SK-MEL-5 (cell line): ENCODE measurements at regions not wholly inside any gene's neighbourhood (a gene's known extent, or its start where the extent isn't known, plus 50 kb on each side); places are given as distances from the start of the nearest gene placed in this dataset.
"Not testable (repeated sequence)": the region's sequence is repeated elsewhere in the genome, so short reads cannot be mapped to it uniquely, and the experiment has no call there.

ENCODE experiments used
- DNase-seq: peaks from one replicate; pipeline ENCODE4 v3.0.0-alpha.2; 2016; ENCODE audit warnings: low read depth, low spot score
- in situ Hi-C: cut with HindIII; loops from 2 replicates; pipeline ENCODE4 v1.10.0; 2016; ENCODE audit warnings: low sequenced_read_pairs, high pct_unique_total_duplicates, low pct_unique_long_range_greater_than_20kb

GRCh38 chr17:71501711-71502110, 619.1 kb upstream of the SOX9 start:
- no peak for DNase-seq
- in situ Hi-C loops, result no loop called here

GRCh38 chr17:71502443-71502842, 618.4 kb upstream of the SOX9 start:
- in situ Hi-C loops, result no loop called here

GRCh38 chr17:71503710-71504465, 616.9 kb upstream of the SOX9 start:
- in situ Hi-C loops, result no loop called here
- DNase-seq, result no peak

More at GRCh38 chr17:71502443-71502842, 618.4 kb upstream of the SOX9 start:
- DNase-seq, result no peak

GRCh38 chr17:71505200-71505599, 615.6 kb upstream of the SOX9 start:
- in situ Hi-C loops, result no loop called here

GRCh38 chr17:71505981-71506380, 614.8 kb upstream of the SOX9 start:
- DNase-seq, result no peak
- in situ Hi-C loops, result no loop called here

More at GRCh38 chr17:71505200-71505599, 615.6 kb upstream of the SOX9 start:
- no peak for DNase-seq

GRCh38 chr17:71511266-71511995, 609.4 kb upstream of the SOX9 start:
- in situ Hi-C loops, result no loop called here
- DNase-seq, result no peak

GRCh38 chr17:71513725-71514124, 607.1 kb upstream of the SOX9 start:
- DNase-seq, in situ Hi-C loops: not testable (repeated sequence)

- in situ Hi-C loops, result no loop called here
Measured at GRCh38 chr17:71516149-71516548, 604.7 kb upstream of the SOX9 start.

DNA sequence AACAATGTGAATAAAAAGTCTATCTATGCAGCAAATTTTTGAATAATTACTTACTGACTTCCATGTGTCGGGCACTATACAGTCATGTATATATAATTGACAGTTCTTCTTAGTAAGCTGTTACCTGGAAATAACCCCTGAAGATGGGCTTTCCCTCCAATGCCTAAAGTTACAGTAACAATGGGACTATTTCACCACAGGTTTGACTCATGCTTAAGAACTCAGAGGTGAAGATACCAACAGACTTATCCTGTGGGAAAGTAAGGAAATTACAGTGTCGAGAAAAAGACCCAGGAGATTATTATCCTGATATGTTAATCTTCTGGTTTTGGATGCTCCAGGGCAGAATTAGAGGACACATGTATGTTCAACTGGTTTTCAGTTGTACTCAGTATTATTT, 601.5 kb upstream of the SOX9 start:
- in situ Hi-C loops, result no loop called here
- no peak for DNase-seq

More at GRCh38 chr17:71516149-71516548, 604.7 kb upstream of the SOX9 start:
- no peak for DNase-seq

DNA sequence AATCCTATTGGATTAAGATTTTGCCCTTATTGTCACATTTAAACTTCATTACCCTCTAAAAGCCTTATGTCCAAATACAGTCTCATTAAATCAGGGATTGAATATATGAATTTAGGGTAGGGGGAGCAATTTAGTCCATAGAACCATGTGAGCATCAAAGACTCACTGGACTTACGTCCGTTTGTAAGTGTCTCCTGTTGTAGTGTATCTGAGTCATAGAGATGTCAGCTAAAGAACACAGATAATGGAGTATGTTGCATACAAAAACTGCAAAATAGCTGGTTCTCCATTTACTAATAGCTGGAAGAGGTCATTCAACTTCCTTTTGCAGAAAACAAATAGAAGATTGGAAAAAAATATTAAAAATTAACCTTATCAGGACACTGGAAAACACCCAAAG, 599.1 kb upstream of the SOX9 start:
- DNase-seq, result no peak
- in situ Hi-C loops, result no loop called here

DNA sequence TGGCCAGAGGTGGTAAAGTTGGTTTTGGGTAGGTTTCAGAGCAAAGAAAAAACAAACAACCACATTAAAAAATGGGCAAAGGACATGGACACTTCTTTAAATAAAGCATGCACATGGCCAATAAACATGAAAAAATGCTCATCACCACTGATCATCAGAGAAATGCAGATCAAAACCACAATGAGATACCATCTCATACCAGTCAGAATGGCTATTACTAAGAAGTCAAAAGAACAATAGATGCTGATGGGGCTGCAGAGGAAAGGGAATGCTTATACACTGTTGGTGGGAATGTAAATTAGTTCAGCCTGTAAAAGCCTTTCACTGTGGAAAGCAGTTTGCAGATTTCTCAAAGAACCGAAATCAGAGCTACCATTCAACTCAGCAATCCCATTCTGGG, 598.4 kb upstream of the SOX9 start:
- in situ Hi-C loops, result no loop called here
- DNase-seq, result no peak

- no peak for DNase-seq
- in situ Hi-C loops, result no loop called here
Measured at GRCh38 chr17:71527311-71527710, 593.5 kb upstream of the SOX9 start.

DNA sequence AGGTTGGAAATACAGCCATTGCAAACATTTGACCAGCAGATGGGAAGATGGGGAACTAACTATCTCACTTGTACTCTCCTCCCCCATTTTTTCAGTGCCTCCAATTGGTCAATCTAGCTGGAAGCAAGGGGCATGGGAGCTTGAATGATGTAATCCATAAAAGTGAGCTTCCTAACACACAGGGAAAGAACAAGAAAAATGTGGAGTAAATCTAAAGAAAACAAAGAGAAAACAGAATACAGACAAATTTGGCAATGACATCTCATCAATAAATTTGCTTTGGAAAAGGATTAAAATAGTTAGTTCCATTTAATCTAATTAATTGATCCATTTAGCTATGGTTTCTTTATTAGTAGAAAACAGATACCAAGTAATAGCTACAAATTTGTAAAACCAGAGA, 592.6 kb upstream of the SOX9 start:
- in situ Hi-C loops, result no loop called here
- DNase-seq, result no peak

DNA sequence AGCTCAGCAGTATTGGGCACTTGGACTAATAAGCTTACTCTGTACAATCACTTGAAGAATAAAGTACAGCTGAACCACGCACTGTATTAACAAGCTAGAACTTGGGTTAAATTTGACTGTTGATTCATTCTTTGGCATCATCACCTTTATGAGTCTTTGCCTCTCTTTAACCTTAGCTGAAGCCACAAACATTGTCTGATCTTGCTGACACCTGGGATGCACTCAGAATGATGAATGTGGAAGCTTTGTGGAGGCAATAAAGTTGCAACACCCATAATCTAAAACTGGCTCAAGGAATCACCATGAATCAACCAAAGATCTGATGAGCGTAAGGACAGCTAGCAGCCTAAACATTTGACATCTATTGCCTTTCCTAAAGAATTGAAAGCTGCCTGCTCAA, 590.6 kb upstream of the SOX9 start:
- no peak for DNase-seq

DNA sequence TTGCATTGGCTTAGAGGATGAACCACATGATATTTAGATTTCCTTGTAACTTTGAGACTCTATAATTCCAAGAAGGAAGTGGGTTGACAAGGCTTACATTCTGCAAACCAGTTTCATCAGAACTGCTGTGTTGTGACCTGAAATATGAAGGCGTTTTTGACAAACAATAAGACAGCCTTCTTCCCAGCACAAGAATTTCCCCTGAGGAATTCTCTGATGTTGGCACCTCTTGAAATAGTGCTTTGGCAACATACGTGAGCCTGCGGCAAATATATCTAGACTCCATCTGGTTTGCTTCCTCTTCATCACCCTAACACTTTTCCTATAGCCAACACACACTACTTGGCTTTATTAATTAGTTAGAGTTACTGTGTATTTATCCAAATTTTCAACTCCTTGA, 585.5 kb upstream of the SOX9 start:
- in situ Hi-C loops, result no loop called here
- DNase-seq, result no peak

More for the DNA sequence above, 590.6 kb upstream of the SOX9 start:
- in situ Hi-C loops, result no loop called here

DNA sequence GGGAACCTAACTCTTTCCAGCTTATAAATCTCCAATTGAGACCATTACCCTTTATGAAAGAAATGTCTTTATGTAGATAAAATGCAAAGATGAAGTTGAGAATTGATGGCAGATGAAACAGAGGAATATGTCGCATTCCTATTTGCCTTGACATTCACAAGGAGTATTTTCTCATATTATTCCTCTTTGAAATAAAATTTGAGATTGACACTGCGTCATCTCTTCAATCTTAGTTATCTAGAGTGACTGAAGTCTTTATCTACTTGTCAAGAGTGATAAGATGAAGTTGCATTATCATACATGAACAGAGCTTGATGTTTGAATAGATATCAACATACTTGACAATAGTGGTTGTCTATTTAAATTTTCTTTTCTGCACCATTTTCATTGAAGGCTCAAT, 574.4 kb upstream of the SOX9 start:
- no peak for DNase-seq
- in situ Hi-C loops, result no loop called here

GRCh38 chr17:71547904-71548303, 572.9 kb upstream of the SOX9 start:
- in situ Hi-C loops, result no loop called here
- DNase-seq, result no peak

GRCh38 chr17:71548540-71549190, 572.2 kb upstream of the SOX9 start:
- in situ Hi-C loops, result no loop called here
- DNase-seq, result no peak

- no peak for DNase-seq
- in situ Hi-C loops, result no loop called here
Measured at GRCh38 chr17:71550675-71551074, 570.1 kb upstream of the SOX9 start.
